ENCODE measurements at regions not wholly inside any gene's neighbourhood (a gene's known extent, or its start where the extent isn't known, plus 50 kb on each side); places are given as distances from the start of the nearest gene placed in this dataset.

- Histone ChIP-seq H3K4me3 (ENCODE audit: low read depth, low read length) (no peak overlapping the region), H3K36me3 (ENCODE audit: control insufficient read depth, insufficient read depth, low read length) (no peaks in the 10 kb centered on the region), H2AFZ (no peak overlapping the region), H3K9ac (no peak overlapping the region), H3K4me1 (no peaks in the 10 kb centered on the region), H3K9me3 (ENCODE audit: control insufficient read depth, low read length) (no peaks in the 10 kb centered on the region), H3K4me2 (ENCODE audit: low read length) (no peak overlapping the region), H3K27ac (no peak overlapping the region), H3K27me3 (ENCODE audit: control insufficient read depth, insufficient read depth, low read length) (no peaks in the 10 kb centered on the region), H3K79me2 (no peaks in the 10 kb centered on the region)
- TF ChIP-seq CTCF (IDR thresholded peaks at IDR 0.05) = no peak
Observed at GRCh38 chr7:68492359-68492690, 1106.0 kb upstream of the AUTS2 start.

- no peak overlapping the region for H3K9ac ChIP-seq
- no peaks in the 10 kb centered on the region for H3K4me1 ChIP-seq
- no peaks in the 10 kb centered on the region for H3K27me3 ChIP-seq (ENCODE audit: control insufficient read depth, insufficient read depth, low read length)
- no peak overlapping the region for H3K27ac ChIP-seq
- H3K79me2 ChIP-seq = no peaks in the 10 kb centered on the region
- H3K4me3 ChIP-seq (ENCODE audit: low read depth, low read length) = no peak overlapping the region
- no peak overlapping the region for H2AFZ ChIP-seq
- no peaks in the 10 kb centered on the region for H3K36me3 ChIP-seq (ENCODE audit: control insufficient read depth, insufficient read depth, low read length)
- no peak for TF ChIP-seq CTCF (IDR thresholded peaks at IDR 0.05)
- H3K9me3 ChIP-seq (ENCODE audit: control insufficient read depth, low read length) = no peaks in the 10 kb centered on the region
- H3K4me2 ChIP-seq (ENCODE audit: low read length) = no peak overlapping the region
Observed at GRCh38 chr7:68503400-68503799, 1094.9 kb upstream of the AUTS2 start.

GRCh38 chr7:68504716-68505115, 1093.6 kb upstream of the AUTS2 start:
- H3K4me2 ChIP-seq (ENCODE audit: low read length) = no peak overlapping the region
- H3K79me2 ChIP-seq = no peaks in the 10 kb centered on the region
- H3K4me1 ChIP-seq = no peaks in the 10 kb centered on the region
- no peak overlapping the region for H3K4me3 ChIP-seq (ENCODE audit: low read depth, low read length)
- H3K27me3 ChIP-seq (ENCODE audit: control insufficient read depth, insufficient read depth, low read length) = no peaks in the 10 kb centered on the region
- no peak for TF ChIP-seq CTCF (IDR thresholded peaks at IDR 0.05)
- H2AFZ ChIP-seq = no peak overlapping the region
- H3K36me3 ChIP-seq (ENCODE audit: control insufficient read depth, insufficient read depth, low read length) = no peaks in the 10 kb centered on the region
- no peak overlapping the region for H3K9ac ChIP-seq
- H3K9me3 ChIP-seq (ENCODE audit: control insufficient read depth, low read length) = no peaks in the 10 kb centered on the region
- H3K27ac ChIP-seq = no peak overlapping the region

DNA sequence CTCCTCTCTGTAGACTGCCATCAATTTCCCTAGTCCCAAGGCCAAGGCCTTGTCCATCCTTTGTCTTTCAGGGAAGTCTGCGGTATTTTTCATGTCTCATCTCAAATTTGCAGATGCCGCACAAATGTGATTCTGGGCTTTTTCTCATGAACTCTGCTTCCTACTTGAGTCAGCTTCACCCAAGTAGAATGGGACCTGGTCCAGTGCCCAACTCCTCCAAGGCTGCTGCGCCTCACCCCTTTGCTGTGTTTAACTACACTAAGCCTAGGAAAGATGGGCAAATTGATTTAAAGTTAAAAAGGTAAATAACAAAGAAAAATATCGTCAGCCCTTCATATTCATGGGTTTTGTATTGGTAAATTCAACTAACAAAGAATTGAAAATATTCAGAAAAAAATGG, 1092.6 kb upstream of the AUTS2 start:
- no peaks in the 10 kb centered on the region for H3K27me3 ChIP-seq (ENCODE audit: control insufficient read depth, insufficient read depth, low read length)
- H3K79me2 ChIP-seq = no peaks in the 10 kb centered on the region
- H3K4me2 ChIP-seq (ENCODE audit: low read length) = no peak overlapping the region
- TF ChIP-seq CTCF (IDR thresholded peaks at IDR 0.05) = no peak
- no peaks in the 10 kb centered on the region for H3K4me1 ChIP-seq
- no peak overlapping the region for H3K27ac ChIP-seq
- no peaks in the 10 kb centered on the region for H3K36me3 ChIP-seq (ENCODE audit: control insufficient read depth, insufficient read depth, low read length)
- no peak overlapping the region for H3K9ac ChIP-seq
- H3K9me3 ChIP-seq (ENCODE audit: control insufficient read depth, low read length) = no peaks in the 10 kb centered on the region
- H2AFZ ChIP-seq = no peak overlapping the region
- H3K4me3 ChIP-seq (ENCODE audit: low read depth, low read length) = no peak overlapping the region

DNA sequence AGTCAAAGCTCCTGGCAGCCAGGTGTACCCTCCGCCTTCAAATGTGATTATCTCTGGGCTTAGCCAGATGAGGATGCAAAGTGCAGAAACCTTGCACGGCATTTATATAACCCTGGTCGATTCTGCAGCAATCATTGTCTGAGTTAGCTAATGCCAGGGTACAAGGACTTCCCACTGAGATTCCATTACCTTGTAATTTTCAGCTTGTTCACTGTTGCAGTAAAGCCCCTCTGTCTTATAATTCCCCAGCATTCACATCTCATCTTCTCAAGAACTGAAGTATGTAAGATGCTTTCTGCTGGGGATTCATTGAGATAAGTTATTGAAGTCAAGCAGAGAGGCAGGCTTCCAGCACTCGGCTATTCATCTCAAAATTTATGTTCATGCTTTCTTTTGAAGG, 1090.6 kb upstream of the AUTS2 start:
- Histone ChIP-seq H3K4me1 (no peaks in the 10 kb centered on the region), H2AFZ (no peak overlapping the region), H3K27ac (no peak overlapping the region), H3K9ac (no peak overlapping the region), H3K79me2 (no peaks in the 10 kb centered on the region), H3K4me2 (ENCODE audit: low read length) (no peak overlapping the region), H3K27me3 (ENCODE audit: control insufficient read depth, insufficient read depth, low read length) (no peaks in the 10 kb centered on the region), H3K4me3 (ENCODE audit: low read depth, low read length) (no peak overlapping the region), H3K36me3 (ENCODE audit: control insufficient read depth, insufficient read depth, low read length) (no peaks in the 10 kb centered on the region), H3K9me3 (ENCODE audit: control insufficient read depth, low read length) (no peaks in the 10 kb centered on the region)
- TF ChIP-seq CTCF (IDR thresholded peaks at IDR 0.05) = no peak
